ENCODE measurements at regions not wholly inside any gene's neighbourhood (a gene's known extent, or its start where the extent isn't known, plus 50 kb on each side); places are given as distances from the start of the nearest gene placed in this dataset.

DNA sequence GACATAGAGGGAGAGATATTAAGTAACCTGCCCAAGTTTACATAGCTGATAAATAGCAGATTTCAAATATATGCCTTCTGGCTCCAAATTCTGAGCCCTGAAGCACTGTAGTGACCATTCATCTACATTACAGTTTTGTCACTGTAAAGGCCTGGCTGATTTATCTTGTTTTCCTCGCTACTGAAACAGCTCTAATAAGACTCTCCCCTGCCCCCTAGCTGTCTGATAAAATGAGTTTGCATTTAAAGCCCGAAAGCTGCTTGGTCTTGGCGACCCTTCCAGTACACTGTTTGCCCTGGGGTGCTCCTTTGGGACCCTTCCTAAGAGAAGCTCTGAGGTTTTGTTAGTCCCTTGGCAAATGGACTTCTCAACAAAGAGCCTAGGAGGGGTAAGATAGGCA is 59.7 kb upstream of the RAB11FIP2 start:
- TF ChIP-seq, protein P1, sequence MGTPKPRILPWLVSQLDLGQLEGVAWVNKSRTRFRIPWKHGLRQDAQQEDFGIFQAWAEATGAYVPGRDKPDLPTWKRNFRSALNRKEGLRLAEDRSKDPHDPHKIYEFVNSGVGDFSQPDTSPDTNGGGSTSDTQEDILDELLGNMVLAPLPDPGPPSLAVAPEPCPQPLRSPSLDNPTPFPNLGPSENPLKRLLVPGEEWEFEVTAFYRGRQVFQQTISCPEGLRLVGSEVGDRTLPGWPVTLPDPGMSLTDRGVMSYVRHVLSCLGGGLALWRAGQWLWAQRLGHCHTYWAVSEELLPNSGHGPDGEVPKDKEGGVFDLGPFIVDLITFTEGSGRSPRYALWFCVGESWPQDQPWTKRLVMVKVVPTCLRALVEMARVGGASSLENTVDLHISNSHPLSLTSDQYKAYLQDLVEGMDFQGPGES (IDR thresholded peaks at IDR 0.05; ENCODE audit: low read depth, low read length) = no peak
- TF ChIP-seq, protein P2, sequence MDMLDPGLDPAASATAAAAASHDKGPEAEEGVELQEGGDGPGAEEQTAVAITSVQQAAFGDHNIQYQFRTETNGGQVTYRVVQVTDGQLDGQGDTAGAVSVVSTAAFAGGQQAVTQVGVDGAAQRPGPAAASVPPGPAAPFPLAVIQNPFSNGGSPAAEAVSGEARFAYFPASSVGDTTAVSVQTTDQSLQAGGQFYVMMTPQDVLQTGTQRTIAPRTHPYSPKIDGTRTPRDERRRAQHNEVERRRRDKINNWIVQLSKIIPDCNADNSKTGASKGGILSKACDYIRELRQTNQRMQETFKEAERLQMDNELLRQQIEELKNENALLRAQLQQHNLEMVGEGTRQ (IDR thresholded peaks at IDR 0.05; ENCODE audit: borderline replicate concordance, low read depth, low read length) = no peak
- TF ChIP-seq, protein P3, sequence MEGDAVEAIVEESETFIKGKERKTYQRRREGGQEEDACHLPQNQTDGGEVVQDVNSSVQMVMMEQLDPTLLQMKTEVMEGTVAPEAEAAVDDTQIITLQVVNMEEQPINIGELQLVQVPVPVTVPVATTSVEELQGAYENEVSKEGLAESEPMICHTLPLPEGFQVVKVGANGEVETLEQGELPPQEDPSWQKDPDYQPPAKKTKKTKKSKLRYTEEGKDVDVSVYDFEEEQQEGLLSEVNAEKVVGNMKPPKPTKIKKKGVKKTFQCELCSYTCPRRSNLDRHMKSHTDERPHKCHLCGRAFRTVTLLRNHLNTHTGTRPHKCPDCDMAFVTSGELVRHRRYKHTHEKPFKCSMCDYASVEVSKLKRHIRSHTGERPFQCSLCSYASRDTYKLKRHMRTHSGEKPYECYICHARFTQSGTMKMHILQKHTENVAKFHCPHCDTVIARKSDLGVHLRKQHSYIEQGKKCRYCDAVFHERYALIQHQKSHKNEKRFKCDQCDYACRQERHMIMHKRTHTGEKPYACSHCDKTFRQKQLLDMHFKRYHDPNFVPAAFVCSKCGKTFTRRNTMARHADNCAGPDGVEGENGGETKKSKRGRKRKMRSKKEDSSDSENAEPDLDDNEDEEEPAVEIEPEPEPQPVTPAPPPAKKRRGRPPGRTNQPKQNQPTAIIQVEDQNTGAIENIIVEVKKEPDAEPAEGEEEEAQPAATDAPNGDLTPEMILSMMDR (IDR thresholded peaks at IDR 0.05) = peak; percentile 52
- TF ChIP-seq RCOR1 (IDR thresholded peaks at IDR 0.05; ENCODE audit: low read length) (no peak), SMC3 (IDR thresholded peaks at IDR 0.05; ENCODE audit: low read depth, low read length) (no peak), GATA2 (CRISPR knock-in tag; IDR thresholded peaks at IDR 0.05) (no peak), RAD21 (IDR thresholded peaks at IDR 0.05; ENCODE audit: low read length) (peak; percentile 22; the same call in 1 of the 2 replicates)
- Histone ChIP-seq H3K4me1 (ENCODE audit: control insufficient read depth in 1 of 2, insufficient read depth in 2 of 2, low read depth in 1 of 2, low read length in 1 of 2) (peaks cover 0 to 8% of the 10 kb centered on the region in 2 experiments; a peak in 2 of 4 replicates), H3K9me2 (no peaks in the 10 kb centered on the region), H3K9ac (no peak overlapping the region), H3K36me3 (replicated peaks in 1 of 2; ENCODE audit: control insufficient read depth in 1 of 2, insufficient read depth in 2 of 2, low read length in 1 of 2) (no peaks in the 10 kb centered on the region), H3K4me3 (ENCODE audit: low read depth in 2 of 2, low read length in 1 of 2) (no peak overlapping the region; a peak in 1 of 4 replicates), H4K20me1 (ENCODE audit: insufficient read depth) (no peaks in the 10 kb centered on the region), H3K27ac (ENCODE audit: low read depth in 2 of 2, low read length in 1 of 2) (no peak overlapping the region), H2AFZ (ENCODE audit: low read depth) (no peak overlapping the region), H3K4me2 (no peak overlapping the region), H3F3A (replicated peaks; ENCODE audit: insufficient read depth) (no peaks in the 10 kb centered on the region), H3K27me3 (ENCODE audit: insufficient read depth) (no peaks in the 10 kb centered on the region), H3K79me2 (ENCODE audit: insufficient read depth) (no peaks in the 10 kb centered on the region), H3K9me3 (no peaks in the 10 kb centered on the region)
- POLR2A ChIA-PET = interaction anchor here (0.9 kb wide), 1 partner anchor 132 kb away, joined by 3 read pairs; no protein-coding TSS in a partner anchor
- DNase-seq = no peak
- WGBS (ENCODE audit: low lambda C conversion rate) = 53% methylated on average over 3 of the region's 3 CpGs
- CTCF ChIA-PET = interaction anchor here (0.9 to 1.6 kb wide), 4 partner anchors 12 to 569 kb away, joined by 3 to 5 read pairs (median 4); no protein-coding TSS in a partner anchor

DNA sequence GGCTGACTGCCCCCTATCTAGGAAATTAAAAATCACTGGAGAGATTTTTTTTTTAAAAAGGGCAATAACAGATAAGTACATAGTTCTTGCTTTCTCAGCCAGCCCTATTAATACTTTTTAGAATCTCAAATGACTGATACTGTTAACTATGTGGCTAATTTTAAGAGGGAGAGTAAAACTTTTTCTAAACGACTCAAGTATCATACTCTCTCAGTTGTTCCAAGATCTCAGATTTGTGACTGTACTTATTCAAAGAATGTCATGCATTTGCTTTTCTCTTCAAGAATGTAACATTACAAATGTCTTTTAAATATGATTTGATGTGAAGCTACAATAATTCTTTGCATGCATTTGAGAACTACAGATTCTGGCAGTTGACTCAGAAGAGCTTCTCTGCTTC is 55.4 kb upstream of the RAB11FIP2 start:
- WGBS (ENCODE audit: low lambda C conversion rate) = 37% methylated on average over 1 of the region's 1 CpG
- no peak overlapping the region for H3K27ac ChIP-seq (ENCODE audit: low read depth in 2 of 2, low read length in 1 of 2)
- TF ChIP-seq, protein P2 (IDR thresholded peaks at IDR 0.05; ENCODE audit: borderline replicate concordance, low read depth, low read length) = no peak
- TF ChIP-seq TAF1 (IDR thresholded peaks at IDR 0.05; ENCODE audit: borderline replicate concordance, low read depth, low read length) (no peak), ELF1 (IDR thresholded peaks at IDR 0.05) (no peak)
- no peak overlapping the region for H3K9ac ChIP-seq
- no peaks in the 10 kb centered on the region for H4K20me1 ChIP-seq (ENCODE audit: insufficient read depth)
- no peaks in the 10 kb centered on the region for H3K36me3 ChIP-seq (replicated peaks in 1 of 2; ENCODE audit: control insufficient read depth in 1 of 2, insufficient read depth in 2 of 2, low read length in 1 of 2)
- CTCF ChIA-PET = interaction anchor here (1.0 kb wide), 1 partner anchor 139 kb away, joined by 3 read pairs; no protein-coding TSS in a partner anchor
- no peak overlapping the region for H3K4me3 ChIP-seq (ENCODE audit: low read depth in 2 of 2, low read length in 1 of 2)
- no peaks in the 10 kb centered on the region for H3K79me2 ChIP-seq (ENCODE audit: insufficient read depth)
- no peak overlapping the region for H2AFZ ChIP-seq (ENCODE audit: low read depth)
- H3K9me3 ChIP-seq = no peaks in the 10 kb centered on the region
- H3K9me2 ChIP-seq = no peaks in the 10 kb centered on the region
- no peaks in the 10 kb centered on the region for H3K4me1 ChIP-seq (ENCODE audit: control insufficient read depth in 1 of 2, insufficient read depth in 2 of 2, low read depth in 1 of 2, low read length in 1 of 2)
- no peaks in the 10 kb centered on the region for H3F3A ChIP-seq (replicated peaks; ENCODE audit: insufficient read depth)
- DNase-seq = no peak
- POLR2A ChIA-PET = no interaction called here
- H3K4me2 ChIP-seq = no peak overlapping the region
- H3K27me3 ChIP-seq (ENCODE audit: insufficient read depth) = no peaks in the 10 kb centered on the region

Measured in SK-N-SH (cell line).